HepG2 (cell line): ENCODE measurements at regions not wholly inside any gene's neighbourhood (a gene's known extent, or its start where the extent isn't known, plus 50 kb on each side); places are given as distances from the start of the nearest gene placed in this dataset.
"Not testable (repeated sequence)": the region's sequence is repeated elsewhere in the genome, so short reads cannot be mapped to it uniquely, and the experiment has no call there.

Source experiments
- MED1 ChIP-seq: sonication (generic); formaldehyde crosslinking; IDR thresholded peaks from 2 replicates; pipeline ENCODE4 v1.4.0; 2020; ENCODE audit warnings: missing genetic modification reagents
- POLR2A ChIP-seq, 2 experiments: IDR thresholded peaks; 2 replicates each; pipeline ENCODE4 v1.6.1; 2011; ENCODE audit warnings: low read depth in 2 of 2, low read length in 2 of 2, mild to moderate bottlenecking in 1 of 2, moderate library complexity in 1 of 2; ENCODE audit not compliant: insufficient read depth in 1 of 2
- SRSF4 ChIP-seq: fragments of 200-400 bp; formaldehyde crosslinking; IDR thresholded peaks from one replicate; pipeline ENCODE4 v1.6.1; 2018; ENCODE audit warnings: mild to moderate bottlenecking, low read depth, low read length, moderate library complexity; ENCODE audit not compliant: poor library complexity, severe bottlenecking
- ZNF138 ChIP-seq: sonication (generic); formaldehyde crosslinking; IDR thresholded peaks from 2 replicates; pipeline ENCODE4 v1.5.0; 2020; ENCODE audit warnings: mild to moderate bottlenecking, low read depth, missing genetic modification reagents
- ZNF274 ChIP-seq: sonication (generic); formaldehyde crosslinking; IDR thresholded peaks from 2 replicates; pipeline ENCODE4 v1.5.1; 2020; ENCODE audit warnings: mild to moderate bottlenecking, missing genetic modification reagents
- ZNF30 ChIP-seq: sonication (generic); formaldehyde crosslinking; IDR thresholded peaks from 2 replicates; pipeline ENCODE4 v1.5.0; 2020; ENCODE audit warnings: mild to moderate bottlenecking, missing genetic modification reagents
- TF ChIP-seq, protein P1 (sequence below): sonication (generic); formaldehyde crosslinking; IDR thresholded peaks from 2 replicates; pipeline ENCODE4 v1.4.0; 2020; ENCODE audit warnings: mild to moderate bottlenecking, missing genetic modification reagents
- TF ChIP-seq, protein P2 (sequence below): sonication (generic); formaldehyde crosslinking; IDR thresholded peaks from 2 replicates; pipeline ENCODE4 v1.5.0; 2020; ENCODE audit warnings: mild to moderate bottlenecking, missing genetic modification reagents, moderate library complexity
- TF ChIP-seq, protein P3 (sequence below): conservative IDR thresholded peaks from 2 replicates; pipeline ENCODE4 v1.6.1; 2018; ENCODE audit warnings: missing genetic modification reagents
- TF ChIP-seq, protein P4 (sequence below): sonication (generic); formaldehyde crosslinking; IDR thresholded peaks from 2 replicates; pipeline ENCODE4 v1.5.1; 2020; ENCODE audit warnings: missing genetic modification reagents, mild to moderate bottlenecking, borderline replicate concordance
- TF ChIP-seq, protein P5 (sequence below): sonication (generic); formaldehyde crosslinking; IDR thresholded peaks from 2 replicates; pipeline ENCODE4 v1.4.0; 2020; ENCODE audit warnings: missing genetic modification reagents

DNA sequence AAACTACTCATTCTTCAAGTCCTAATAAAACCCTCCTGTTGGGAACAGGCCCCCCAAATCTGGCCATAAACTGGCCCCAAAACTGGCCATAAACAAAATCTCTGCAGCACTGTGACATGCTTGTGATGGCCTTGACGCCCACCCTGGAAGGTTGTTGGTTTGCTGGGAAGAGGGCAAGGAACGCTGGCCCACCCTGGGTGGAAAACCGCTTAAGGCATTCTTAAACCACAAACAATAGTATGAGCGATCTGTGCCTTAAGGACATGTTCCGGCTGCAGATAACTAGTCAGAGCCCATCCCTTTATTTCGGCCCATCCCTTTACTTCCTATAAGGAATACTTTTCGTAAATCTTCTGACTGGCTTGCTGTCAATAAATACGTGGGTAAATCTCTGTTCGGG lies 404.4 kb downstream of the METTL4 start:
- TF ChIP-seq POLR2A (IDR thresholded peaks at IDR 0.05; ENCODE audit: insufficient read depth in 1 of 2, low read depth in 2 of 2, low read length in 2 of 2); ZNF274 (CRISPR knock-in tag); MED1 (CRISPR knock-in tag); ZNF30; ZNF138; SRSF4: not testable (repeated sequence)
- TF ChIP-seq, protein P1, sequence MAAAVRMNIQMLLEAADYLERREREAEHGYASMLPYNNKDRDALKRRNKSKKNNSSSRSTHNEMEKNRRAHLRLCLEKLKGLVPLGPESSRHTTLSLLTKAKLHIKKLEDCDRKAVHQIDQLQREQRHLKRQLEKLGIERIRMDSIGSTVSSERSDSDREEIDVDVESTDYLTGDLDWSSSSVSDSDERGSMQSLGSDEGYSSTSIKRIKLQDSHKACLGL, result not testable (repeated sequence)
- TF ChIP-seq, protein P2, sequence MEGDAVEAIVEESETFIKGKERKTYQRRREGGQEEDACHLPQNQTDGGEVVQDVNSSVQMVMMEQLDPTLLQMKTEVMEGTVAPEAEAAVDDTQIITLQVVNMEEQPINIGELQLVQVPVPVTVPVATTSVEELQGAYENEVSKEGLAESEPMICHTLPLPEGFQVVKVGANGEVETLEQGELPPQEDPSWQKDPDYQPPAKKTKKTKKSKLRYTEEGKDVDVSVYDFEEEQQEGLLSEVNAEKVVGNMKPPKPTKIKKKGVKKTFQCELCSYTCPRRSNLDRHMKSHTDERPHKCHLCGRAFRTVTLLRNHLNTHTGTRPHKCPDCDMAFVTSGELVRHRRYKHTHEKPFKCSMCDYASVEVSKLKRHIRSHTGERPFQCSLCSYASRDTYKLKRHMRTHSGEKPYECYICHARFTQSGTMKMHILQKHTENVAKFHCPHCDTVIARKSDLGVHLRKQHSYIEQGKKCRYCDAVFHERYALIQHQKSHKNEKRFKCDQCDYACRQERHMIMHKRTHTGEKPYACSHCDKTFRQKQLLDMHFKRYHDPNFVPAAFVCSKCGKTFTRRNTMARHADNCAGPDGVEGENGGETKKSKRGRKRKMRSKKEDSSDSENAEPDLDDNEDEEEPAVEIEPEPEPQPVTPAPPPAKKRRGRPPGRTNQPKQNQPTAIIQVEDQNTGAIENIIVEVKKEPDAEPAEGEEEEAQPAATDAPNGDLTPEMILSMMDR (CRISPR knock-in tag), result not testable (repeated sequence)
- TF ChIP-seq, protein P3, sequence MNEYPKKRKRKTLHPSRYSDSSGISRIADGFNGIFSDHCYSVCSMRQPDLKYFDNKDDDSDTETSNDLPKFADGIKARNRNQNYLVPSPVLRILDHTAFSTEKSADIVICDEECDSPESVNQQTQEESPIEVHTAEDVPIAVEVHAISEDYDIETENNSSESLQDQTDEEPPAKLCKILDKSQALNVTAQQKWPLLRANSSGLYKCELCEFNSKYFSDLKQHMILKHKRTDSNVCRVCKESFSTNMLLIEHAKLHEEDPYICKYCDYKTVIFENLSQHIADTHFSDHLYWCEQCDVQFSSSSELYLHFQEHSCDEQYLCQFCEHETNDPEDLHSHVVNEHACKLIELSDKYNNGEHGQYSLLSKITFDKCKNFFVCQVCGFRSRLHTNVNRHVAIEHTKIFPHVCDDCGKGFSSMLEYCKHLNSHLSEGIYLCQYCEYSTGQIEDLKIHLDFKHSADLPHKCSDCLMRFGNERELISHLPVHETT (CRISPR knock-in tag), result not testable (repeated sequence)
- TF ChIP-seq, protein P4, sequence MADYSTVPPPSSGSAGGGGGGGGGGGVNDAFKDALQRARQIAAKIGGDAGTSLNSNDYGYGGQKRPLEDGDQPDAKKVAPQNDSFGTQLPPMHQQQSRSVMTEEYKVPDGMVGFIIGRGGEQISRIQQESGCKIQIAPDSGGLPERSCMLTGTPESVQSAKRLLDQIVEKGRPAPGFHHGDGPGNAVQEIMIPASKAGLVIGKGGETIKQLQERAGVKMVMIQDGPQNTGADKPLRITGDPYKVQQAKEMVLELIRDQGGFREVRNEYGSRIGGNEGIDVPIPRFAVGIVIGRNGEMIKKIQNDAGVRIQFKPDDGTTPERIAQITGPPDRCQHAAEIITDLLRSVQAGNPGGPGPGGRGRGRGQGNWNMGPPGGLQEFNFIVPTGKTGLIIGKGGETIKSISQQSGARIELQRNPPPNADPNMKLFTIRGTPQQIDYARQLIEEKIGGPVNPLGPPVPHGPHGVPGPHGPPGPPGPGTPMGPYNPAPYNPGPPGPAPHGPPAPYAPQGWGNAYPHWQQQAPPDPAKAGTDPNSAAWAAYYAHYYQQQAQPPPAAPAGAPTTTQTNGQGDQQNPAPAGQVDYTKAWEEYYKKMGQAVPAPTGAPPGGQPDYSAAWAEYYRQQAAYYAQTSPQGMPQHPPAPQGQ (CRISPR knock-in tag), result not testable (repeated sequence)
- TF ChIP-seq, protein P5, sequence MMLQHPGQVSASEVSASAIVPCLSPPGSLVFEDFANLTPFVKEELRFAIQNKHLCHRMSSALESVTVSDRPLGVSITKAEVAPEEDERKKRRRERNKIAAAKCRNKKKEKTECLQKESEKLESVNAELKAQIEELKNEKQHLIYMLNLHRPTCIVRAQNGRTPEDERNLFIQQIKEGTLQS (CRISPR knock-in tag), result not testable (repeated sequence)
